ENCODE measurements at regions not wholly inside any gene's neighbourhood (a gene's known extent, or its start where the extent isn't known, plus 50 kb on each side); places are given as distances from the start of the nearest gene placed in this dataset.

DNA sequence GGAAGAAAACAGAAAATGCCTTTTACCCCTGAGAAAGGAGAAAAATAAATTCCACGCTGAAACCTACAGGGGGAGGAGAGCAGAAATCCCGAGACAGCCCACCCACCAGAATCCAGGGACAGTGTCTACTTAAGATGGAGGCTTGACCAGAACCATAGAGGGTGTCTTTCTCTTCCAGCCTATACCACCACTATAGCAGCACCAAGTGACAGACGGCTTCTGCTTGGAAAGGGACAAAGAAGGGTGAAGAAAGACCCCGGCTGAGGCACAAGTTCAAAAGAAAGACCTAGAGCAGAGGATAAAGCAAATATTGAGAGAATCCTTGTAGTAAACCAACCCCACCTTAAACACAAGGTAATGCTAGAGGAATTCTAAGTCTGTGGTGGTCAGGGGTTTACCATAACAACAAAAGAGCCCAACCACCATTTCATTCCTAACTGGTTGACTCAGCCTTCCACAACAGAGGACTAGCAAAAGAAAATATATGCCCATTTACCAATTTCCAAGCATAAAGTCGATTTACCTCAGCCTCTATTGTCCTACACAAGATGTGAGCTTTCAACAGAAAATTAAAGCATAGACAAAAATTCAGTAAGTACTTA, 105.3 kb upstream of the FOXG1 start:
- no peaks in the 10 kb centered on the region for H3K36me3 ChIP-seq
- H3K4me3 ChIP-seq (ENCODE audit: low read depth, low read length), result no peak overlapping the region
- no peaks in the 10 kb centered on the region for H3K9me3 ChIP-seq
- H3K27me3 ChIP-seq, result no peaks in the 10 kb centered on the region
- H3K4me1 ChIP-seq, result no peaks in the 10 kb centered on the region
- TF ChIP-seq, protein P1, sequence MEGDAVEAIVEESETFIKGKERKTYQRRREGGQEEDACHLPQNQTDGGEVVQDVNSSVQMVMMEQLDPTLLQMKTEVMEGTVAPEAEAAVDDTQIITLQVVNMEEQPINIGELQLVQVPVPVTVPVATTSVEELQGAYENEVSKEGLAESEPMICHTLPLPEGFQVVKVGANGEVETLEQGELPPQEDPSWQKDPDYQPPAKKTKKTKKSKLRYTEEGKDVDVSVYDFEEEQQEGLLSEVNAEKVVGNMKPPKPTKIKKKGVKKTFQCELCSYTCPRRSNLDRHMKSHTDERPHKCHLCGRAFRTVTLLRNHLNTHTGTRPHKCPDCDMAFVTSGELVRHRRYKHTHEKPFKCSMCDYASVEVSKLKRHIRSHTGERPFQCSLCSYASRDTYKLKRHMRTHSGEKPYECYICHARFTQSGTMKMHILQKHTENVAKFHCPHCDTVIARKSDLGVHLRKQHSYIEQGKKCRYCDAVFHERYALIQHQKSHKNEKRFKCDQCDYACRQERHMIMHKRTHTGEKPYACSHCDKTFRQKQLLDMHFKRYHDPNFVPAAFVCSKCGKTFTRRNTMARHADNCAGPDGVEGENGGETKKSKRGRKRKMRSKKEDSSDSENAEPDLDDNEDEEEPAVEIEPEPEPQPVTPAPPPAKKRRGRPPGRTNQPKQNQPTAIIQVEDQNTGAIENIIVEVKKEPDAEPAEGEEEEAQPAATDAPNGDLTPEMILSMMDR (IDR thresholded peaks at IDR 0.05; ENCODE audit: low read depth, low read length), result no peak
- no peak for DNase-seq

DNA sequence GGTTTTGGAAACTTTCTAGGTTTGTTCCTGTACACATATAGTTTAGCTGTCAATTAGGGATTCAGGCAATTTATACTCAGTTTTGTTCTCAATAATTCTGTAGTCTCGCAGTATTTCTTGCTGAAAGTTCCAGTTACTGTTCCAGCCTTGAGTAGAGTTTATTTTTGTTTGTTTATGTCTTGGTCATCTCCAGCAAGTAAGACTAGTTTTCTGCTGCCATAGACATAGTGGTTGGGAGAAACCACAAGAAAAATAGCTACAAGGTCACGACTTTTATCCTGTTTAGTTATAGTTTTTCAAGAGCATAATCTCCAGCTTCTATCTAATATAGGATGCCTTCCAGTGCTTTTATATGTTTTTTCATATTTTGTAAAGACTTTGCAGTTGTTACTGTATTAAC, 99.6 kb upstream of the FOXG1 start:
- Histone ChIP-seq H3K4me3 (ENCODE audit: low read depth, low read length) (no peak overlapping the region), H3K27me3 (no peaks in the 10 kb centered on the region), H3K4me1 (no peaks in the 10 kb centered on the region), H3K9me3 (no peaks in the 10 kb centered on the region), H3K36me3 (no peaks in the 10 kb centered on the region)
- no peak for DNase-seq
- TF ChIP-seq, protein P1 (IDR thresholded peaks at IDR 0.05; ENCODE audit: low read depth, low read length), result no peak

DNA sequence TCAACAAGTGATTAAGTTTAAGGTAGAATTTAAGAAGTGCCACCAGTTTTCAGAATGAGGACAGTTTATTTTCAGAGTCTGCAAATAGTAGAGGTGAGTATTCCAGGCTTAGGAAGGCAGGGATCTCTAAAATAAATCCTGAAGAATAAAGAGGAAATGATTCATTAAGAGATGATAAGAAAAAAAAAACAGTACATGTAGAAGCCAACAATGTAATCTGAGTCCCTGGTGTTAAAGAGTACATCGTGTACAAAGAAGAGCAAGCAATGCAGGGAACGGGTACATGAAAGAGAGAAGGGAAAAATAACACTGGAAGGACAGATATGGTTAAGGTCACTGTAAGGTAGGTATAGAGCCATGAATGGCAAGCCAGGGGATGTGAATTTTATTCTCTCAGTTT, 95.2 kb upstream of the FOXG1 start:
- no peaks in the 10 kb centered on the region for H3K4me1 ChIP-seq
- H3K36me3 ChIP-seq, result no peaks in the 10 kb centered on the region

DNA sequence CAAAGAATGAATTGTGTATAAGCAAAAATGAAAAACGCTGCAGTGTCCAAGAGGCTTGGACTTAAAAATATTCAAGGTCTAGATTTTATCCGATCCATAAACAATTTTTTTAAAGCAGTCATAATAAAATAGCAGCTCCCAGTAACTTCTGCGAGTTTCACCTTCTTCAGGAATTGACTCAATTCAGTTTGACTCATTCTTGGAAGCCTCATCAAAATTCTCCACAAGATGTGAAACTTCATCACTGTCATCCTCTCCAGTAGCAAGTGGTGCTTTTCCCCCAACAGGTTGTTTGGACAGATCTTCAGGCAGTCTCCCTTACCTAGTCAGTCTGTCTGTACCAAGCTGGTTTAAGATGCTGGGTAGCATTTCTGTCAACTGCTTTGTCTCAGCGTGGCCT, 93.5 kb upstream of the FOXG1 start:
- no peaks in the 10 kb centered on the region for H3K4me1 ChIP-seq
- no peaks in the 10 kb centered on the region for H3K9me3 ChIP-seq
- TF ChIP-seq, protein P1 (IDR thresholded peaks at IDR 0.05; ENCODE audit: low read depth, low read length), result no peak

More for the DNA sequence above, 95.2 kb upstream of the FOXG1 start:
- no peak for DNase-seq
- H3K9me3 ChIP-seq, result no peaks in the 10 kb centered on the region
- H3K4me3 ChIP-seq (ENCODE audit: low read depth, low read length), result no peak overlapping the region
- H3K27me3 ChIP-seq, result no peaks in the 10 kb centered on the region
- TF ChIP-seq, protein P1 (IDR thresholded peaks at IDR 0.05; ENCODE audit: low read depth, low read length), result no peak

DNA sequence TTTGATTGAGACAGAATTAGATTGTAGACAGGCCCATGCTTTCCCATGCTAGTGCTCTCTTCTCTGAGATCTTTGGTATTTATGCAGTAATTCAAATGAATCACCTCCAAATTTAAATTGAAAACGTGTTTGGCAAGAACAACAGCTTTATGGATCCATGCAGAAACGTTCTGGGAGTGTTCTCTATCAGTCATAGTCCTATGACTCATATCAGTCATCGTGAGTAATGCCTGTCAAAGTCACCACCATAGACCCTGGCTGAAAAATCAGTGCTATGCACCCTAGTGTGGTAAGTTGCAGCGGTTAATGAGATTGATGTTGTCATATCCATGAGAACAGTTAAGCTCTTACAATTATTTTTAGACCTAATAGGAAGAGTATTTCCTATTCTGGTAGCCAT, 90.1 kb upstream of the FOXG1 start:
- Histone ChIP-seq H3K9me3 (no peaks in the 10 kb centered on the region), H3K27me3 (no peaks in the 10 kb centered on the region), H3K4me3 (ENCODE audit: low read depth, low read length) (no peak overlapping the region), H3K36me3 (no peaks in the 10 kb centered on the region), H3K4me1 (no peaks in the 10 kb centered on the region)
- DNase-seq, result no peak
- TF ChIP-seq, protein P1 (IDR thresholded peaks at IDR 0.05; ENCODE audit: low read depth, low read length), result no peak

More for the DNA sequence above, 93.5 kb upstream of the FOXG1 start:
- H3K36me3 ChIP-seq, result no peaks in the 10 kb centered on the region
- H3K27me3 ChIP-seq, result no peaks in the 10 kb centered on the region
- H3K4me3 ChIP-seq (ENCODE audit: low read depth, low read length), result no peak overlapping the region
- DNase-seq, result no peak

DNA sequence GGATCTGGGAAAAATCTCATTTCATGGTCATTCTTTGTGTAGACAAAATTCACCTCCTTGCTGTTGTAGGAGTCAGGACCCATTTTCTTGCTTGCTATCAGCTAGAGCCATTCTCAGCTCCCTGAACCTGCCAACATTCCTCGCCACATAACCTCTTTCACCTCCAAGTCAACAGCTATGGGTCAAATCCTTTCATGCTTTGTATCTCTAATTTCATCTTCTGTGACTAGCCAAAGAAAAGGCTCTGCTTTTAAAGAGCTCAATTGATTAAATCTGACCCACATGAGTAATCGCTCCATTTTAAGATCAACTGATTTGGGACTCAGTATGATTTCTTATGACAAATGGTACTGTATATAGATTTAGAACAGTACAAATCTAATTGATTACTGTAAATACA, 89.2 kb upstream of the FOXG1 start:
- Histone ChIP-seq H3K36me3 (no peaks in the 10 kb centered on the region), H3K4me3 (ENCODE audit: low read depth, low read length) (no peak overlapping the region), H3K9me3 (no peaks in the 10 kb centered on the region), H3K27me3 (no peaks in the 10 kb centered on the region), H3K4me1 (no peaks in the 10 kb centered on the region)
- TF ChIP-seq, protein P1 (IDR thresholded peaks at IDR 0.05; ENCODE audit: low read depth, low read length), result no peak
- no peak for DNase-seq
